T-helper 9 cell (primary cell): ENCODE measurements at regions not wholly inside any gene's neighbourhood (a gene's known extent, or its start where the extent isn't known, plus 50 kb on each side); places are given as distances from the start of the nearest gene placed in this dataset.
A peak's percentile ranks its signal among the peaks of the same experiment; 100 is the strongest.
"Not testable (repeated sequence)": the region's sequence is repeated elsewhere in the genome, so short reads cannot be mapped to it uniquely, and the experiment has no call there.

Source experiments
- DNase-seq: peaks from one replicate; pipeline ENCODE4 v3.0.0-alpha.2; 2020

DNA sequence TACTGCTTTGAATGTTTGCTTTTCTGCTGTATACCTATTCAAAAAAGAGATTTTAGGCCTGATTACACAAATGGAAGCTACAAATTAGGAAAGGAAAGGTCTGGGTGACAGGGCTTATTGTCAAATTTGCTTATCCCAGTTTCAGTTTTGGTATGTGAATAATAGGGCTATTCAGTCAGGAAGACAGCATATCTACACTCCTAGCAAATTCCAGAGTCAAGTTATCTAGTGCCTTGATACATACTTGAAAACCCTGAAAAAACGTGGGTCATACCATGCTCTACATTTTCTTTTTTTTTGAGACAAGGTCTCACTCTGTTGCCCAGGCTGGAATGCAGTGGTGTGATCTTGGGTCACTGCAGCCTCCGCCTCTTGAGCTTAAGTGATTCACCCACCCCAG lies 59.2 kb upstream of the CCDC180 start:
- not testable (repeated sequence) for DNase-seq

DNA sequence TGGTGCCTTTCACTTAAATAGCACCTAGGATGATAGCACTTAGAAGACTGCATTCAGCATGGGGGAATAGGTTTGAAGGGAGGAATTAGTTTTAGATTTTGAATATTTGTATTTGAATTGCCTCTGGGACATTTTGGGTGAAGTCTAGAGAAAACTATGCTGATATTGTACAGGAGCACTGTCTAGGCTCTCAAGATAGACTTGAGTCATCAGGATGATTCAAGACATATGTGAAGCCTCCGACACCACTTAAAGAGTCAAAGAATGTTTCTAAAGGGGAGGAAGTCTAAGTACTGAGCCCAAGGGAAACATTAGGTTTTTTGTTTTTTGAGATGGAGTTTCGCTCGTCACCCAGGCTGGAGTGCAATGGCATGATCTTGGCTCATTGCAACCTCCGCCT lies 63.9 kb upstream of the CCDC180 start:
- no peak for DNase-seq

DNA sequence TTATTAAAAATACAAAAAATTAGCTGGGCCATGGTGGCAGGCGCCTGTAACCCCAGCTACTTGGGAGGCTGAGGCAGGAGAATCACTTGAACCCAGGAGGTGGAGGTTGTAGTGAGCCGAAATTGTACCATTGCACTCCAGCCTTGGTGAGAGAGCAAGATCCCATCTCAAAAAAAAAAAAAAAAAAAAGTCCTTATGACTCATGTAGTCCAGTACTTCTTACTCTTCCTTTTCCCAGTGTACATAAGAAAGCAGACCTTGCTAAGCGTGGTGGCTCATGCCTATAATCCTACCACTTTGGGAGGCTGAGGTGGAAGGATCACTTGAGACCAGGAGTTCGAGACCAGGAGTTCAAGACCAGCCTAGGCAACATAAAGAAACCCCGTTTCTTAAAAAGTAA lies 66.0 kb upstream of the CCDC180 start:
- not testable (repeated sequence) for DNase-seq

DNA sequence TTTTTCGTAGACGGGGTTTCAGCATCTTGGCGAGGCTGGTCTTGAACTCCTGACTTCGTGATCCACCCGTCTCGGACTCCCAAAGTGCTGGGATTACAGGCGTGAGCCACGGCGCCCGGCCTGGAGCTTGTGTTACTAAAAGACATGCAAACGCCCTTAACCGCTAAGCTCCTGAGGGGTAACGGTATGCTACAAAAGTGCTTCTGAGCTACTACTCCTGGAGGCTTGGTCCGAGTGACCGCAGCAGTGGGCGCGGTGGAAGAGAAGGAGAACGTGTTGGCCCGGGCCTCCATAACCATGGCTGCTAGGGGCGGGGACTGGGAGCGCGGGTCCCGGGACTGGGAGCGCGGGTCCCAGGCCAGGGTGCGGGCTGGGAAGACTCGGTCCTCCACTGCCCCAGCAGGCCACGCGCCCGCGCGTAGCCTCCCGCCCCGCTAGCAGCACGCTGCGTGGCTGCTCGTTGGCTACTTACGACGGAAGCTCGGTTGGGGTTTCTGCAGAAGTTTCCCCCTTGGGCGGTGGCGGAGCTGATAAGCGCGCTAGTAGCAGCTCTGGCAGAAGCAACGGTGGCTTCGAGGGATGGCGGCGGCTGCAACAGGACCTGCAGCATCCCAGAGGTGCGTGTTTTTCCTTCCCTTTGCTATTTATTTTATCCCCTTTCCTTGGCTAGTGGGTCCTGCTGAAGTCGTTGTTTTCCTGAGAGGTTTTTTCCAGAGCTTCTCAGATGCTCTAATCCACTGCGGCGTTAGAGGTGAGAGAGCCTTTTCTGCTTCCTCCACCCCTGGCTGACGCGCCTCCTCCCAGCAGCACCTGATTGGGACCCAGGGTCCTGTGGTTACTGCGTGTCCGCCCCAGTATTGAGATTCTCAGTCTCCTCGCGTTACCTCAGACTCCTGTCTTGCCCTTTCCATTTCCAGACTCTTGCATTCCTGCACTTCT lies 69.2 kb upstream of the CCDC180 start:
- peak; percentile 53 for DNase-seq

DNA sequence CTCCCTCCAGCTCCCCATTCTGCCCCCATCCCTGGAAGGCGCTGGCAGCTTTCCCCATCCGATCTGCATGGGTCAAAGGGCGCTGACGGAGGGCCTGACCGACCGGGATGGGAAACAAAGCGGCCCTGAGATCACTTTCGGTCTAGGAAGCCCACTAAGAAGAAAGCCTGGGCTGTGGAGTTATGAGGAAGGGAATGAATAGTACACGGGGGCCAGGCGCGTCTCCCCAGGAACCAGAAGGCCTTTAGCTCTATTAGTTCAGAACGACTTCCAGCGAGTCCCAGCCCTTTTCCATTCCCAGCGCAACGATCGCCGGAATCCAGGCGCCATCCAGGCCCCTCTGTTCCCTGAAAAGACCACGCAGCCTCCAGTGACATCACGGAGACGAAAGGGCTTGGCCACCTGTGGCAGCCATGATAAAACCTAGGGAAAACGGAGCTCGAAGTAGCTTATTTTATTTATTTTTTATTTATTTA lies 70.1 kb upstream of the CCDC180 start:
- DNase-seq, result no peak

DNA sequence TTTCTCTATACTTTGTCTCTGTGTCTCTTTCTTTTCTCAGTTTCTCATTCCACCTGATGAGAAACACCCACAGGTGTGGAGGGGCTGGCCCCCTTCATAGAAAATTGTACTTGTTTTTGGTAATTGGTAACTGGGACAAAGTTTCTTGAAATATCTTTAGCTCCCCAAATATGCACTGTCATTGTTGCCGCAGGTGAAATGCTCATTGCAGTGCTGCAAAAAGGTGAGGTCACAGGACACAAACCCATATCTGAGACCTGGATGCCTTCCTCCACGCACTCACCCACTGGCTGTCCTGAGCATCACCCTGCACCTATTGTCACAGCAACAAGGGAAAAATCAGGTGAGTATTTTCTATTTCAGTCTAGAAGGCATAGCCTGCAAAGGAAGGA lies 74.5 kb upstream of the CCDC180 start:
- not testable (repeated sequence) for DNase-seq

DNA sequence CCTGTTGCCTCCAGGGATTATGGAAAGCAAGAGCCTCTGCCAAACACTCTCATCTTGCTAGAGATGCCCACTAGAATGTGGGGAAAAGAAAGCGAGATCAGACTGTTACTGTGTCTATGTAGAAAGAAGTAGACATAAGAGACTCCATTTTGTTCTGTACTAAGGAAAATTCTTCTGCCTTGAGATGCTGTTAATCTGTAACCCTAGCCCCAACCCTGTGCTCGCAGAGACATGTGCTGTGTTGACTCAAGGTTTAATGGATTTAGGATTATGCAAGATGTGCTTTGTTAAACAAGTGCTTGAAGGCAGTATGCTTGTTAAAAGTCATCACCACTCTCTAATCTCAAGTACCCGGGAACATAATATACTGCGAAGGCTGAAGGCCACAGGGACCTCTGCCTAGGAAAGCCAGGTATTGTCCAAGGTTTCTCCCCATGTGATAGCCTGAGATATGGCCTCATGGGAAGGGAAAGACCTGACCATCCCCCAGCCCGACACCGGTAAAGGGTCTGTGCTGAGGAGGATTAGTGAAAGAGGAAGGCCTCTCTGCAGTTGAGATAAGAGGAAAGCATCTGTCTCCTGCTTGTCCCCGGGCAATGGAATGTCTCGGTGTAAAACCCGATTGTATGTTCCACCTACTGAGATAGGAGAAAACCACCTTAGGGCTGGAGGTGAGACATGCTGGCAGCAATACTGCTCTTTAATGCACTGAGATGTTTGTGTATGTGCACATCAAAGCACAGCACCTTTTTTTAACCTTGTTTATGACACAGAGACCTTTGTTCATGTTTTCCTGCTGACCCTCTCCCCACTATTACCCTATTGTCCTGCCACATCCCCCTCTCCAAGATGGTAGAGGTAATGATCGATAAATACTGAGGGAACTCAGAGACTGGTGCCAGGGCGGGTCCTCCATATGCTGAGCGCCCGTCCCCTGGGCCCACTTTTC lies 75.1 kb upstream of the CCDC180 start:
- DNase-seq, result not testable (repeated sequence)

DNA sequence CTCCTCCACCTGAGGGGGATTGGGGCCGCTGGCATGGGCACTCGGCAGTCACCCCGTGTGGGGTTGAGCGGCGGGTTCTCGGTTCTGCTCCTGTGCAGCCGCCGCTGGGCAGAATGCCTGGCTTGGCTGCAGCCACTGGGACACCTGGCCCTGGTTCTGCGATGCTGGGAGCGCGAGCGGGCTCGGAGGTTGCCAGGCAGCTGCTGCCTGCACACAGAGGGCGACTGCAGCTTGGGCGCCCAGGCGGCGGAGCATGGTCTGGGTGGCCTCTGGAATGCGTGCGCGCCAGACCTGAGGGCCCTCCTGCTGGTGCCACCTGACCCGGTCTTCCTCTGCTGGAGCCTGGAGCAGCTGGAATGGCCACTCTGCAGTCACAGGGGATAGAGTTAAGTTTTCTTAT lies 85.1 kb upstream of the CCDC180 start:
- not testable (repeated sequence) for DNase-seq

DNA sequence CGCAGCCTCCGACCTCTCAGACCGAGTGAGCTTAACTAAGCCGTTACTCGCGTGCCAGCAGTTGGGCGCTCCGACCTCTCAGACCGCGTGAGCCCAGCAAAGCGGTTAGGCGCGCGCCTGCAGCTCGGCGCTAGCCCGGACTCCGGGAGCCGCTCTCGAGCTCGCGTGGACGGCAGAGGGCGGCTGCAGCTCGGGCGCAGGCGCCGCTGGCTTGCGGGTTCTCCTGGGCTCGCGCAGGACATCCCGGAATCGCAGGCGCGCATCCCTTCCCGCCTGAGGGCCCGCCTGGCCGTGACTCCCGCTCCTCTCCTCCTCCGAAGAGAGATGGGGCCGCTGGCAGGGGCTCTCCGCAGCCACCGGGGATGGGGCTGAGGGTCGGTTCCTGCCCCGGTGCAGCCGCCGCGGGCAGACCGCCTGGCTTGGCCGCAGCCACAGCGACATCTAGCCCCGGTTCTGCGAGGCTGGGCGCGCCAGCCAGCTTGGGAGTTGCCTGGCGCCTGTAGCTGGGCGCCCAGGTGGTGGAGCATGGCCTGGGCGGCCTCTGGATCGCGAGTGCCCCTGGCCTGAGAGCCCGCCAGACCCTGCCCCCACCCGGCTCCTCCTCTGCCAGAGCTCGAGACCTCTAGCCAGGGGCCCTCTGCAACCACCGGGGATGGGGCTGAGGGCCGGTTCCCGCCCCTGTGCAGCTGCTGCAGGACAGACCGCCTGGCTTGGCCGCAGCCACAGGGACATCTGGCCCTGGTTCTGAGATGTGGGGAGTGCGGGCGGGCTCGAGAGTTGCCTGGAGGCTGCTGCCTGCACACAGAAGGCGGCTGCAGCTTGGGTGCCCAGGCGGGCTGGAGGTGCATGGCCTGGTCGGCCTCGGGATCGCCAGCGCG lies 85.7 kb upstream of the CCDC180 start:
- DNase-seq, result peak; percentile 34

DNA sequence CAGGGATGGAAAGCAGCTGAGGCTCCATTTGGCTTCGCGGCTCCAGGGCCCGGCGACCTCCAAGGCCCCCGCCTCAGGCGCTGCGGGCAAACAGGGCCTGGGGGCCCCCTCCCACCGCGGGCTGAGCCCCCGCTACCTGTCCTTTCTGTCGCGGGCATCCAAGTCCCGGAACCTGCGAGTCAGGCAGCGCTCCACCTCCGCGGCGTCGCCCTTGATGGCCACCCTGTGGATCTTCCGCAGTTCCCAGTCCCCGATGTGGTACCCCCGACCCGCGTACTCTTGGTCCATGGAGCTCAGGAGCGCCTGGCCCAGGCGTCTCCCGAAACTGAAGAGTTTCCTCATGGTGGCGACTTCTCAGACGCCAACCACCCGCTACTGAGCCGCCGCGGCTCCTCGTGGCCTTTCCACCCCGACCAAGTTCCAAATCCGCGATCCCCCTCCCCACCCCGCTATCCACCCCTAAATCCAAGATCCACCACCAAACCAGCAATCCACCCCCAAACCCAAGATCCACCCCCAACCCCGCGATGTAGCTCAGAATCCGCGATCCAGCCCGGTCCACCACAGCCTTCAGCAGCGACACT lies 86.5 kb upstream of the CCDC180 start:
- no peak for DNase-seq

DNA sequence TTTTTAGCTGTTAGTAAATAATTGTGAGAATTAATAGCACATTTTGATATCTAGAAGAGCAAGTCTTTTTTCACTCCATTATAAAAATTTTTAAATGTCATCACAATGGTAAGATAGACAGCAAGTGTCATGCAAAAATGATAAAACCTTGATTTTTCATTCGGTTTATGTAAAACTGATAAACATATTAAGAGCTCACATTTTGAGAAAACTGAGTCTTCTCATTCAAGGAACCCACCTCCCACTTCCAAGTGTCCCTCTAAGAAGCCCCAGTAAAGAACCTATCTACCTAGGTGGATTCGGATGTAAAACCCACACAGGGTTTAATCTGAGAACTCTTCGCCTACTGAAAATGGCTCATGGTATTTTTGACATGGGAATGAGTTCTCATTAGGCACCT lies 87.1 kb upstream of the CCDC180 start:
- not testable (repeated sequence) for DNase-seq

DNA sequence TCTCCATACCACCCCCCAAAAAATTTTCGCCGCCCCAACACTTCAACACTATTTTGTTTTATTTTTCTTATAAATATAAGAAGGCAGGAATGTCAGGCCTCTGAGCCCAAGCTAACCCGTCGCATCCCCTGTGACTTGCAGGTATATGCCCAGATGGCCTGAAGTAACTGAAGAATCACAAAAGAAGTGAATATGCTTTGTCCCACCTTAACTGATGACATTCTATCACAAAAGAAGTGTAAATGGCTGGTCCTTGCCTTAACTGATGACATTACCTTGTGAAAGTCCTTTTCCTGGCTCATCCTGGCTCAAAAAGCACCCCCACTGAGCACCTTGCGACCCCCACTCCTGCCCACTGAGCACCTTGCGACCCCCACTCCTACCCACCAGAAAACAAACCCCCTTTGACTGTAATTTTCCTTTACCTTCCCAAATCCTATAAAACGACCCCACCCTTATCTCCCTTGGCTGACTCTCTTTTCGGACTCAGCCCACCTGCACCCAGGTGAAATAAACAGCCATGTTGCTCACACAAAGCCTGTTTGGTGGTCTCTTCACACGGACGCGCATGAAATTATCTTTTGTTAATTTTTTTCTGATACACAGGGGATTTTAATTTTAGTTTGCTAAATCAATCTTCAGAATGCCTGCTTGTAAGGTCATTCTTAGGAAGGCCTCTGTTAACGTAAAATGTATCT lies 87.9 kb upstream of the CCDC180 start:
- DNase-seq, result not testable (repeated sequence)

DNA sequence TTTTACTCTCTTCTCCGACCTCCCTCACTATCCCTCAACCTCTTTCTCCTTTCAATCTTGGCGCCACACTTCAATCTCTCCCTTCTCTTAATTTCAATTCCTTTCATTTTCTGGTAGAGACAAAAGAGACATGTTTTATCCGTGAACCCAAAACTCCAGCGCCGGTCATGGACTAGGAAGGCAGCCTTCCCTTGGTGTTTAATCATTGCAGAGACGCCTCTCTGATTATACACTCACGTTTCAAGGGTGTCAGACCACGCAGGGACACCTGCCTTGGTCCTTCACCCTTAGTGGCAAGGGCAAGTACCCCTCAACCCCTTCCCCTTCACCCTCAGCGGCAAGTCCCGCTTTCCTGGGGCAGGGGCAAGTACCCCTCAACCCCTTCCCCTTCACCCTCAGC lies 92.3 kb upstream of the CCDC180 start:
- DNase-seq, result not testable (repeated sequence)

DNA sequence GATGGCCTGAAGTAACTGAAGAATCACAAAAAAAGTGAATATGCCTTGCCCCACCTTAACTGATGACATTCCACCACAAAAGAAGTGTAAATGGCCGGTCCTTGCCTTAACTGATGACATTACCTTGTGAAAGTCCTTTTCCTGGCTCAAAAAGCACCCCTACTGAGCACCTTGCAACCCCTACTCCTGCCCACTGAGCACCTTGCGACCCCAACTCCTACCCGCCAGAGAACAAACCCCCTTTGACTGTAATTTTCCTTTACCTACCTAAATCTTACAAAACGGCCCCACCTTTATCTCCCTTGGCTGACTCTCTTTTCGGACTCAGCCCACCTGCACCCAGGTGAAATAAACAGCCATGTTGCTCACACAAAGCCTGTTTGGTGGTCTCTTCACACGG lies 92.9 kb upstream of the CCDC180 start:
- not testable (repeated sequence) for DNase-seq

DNA sequence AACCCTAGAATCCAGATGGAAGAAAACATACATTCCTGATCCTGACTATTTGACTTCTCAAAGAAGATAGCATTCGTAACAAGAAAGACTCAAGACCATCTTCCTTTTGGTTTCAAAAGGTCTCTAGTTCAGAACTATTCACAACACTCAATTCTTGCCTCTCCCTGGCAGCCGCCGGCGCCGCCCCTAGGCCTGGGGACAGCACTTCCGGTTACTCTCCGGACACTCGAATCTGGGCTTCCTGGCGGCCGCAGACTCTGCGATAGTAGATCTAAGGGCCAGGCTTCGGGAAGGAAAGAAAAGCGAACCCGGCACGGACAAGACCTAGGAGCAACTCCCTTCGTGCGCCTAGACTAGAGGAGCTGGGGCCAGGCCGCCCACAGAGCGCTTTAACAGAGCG lies 107.8 kb upstream of the CCDC180 start:
- not testable (repeated sequence) for DNase-seq

DNA sequence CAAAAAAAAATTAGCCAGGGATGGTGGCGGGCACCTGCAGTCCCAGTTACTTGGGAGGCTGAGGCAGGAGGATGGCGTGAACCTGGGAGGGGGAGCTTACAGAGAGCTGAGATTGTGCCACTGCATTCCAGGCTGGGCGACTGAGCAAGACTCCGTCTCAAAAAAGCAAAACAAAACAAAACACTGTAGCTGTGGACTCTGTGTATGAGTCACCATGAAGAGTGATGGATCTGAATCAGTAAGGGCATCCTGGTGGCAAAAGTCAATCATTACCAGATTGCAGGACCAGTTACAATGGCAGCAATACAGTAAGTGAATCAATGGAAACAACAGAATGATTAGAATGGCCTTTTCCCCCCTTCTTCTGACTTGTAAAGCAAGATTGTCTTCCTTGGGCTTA lies 113.7 kb upstream of the CCDC180 start:
- DNase-seq, result not testable (repeated sequence)

DNA sequence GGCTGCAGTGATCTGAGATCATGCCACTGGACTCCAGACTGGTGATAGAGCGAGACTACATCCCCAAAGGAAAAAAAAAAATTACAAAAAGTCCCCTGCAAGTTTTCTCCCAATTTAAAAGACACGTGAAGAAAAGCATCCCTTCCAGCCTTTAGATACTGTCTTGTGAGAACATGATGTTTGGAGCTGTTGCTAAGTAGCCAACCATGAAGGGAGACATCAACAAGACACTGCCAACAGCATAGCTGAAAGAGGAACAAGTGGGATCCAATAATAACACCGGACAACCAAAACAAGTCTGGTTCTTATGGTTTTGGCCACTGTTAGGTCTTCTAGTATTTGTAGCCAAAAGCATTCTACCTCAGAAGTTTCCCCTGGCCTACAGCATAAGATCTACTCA lies 118.9 kb upstream of the CCDC180 start:
- DNase-seq, result no peak

DNA sequence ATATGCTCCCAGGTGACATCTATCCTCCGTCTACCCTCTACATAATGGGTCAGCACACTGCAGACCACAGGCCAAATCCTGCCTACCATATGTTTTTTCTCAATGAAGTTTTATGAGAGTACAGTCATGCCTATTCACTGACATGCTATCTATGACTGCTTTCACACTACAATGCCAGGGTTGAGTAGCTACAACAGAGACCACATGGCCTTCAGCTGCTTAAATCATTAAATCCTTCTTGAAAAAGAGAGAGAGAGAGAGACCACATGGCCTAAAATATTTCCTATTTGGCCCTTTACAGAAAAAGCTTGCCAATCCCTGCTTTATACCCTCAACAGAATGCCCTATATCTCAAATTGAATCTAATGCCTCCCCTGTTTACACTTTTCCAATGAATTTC lies 119.8 kb upstream of the CCDC180 start:
- not testable (repeated sequence) for DNase-seq

DNA sequence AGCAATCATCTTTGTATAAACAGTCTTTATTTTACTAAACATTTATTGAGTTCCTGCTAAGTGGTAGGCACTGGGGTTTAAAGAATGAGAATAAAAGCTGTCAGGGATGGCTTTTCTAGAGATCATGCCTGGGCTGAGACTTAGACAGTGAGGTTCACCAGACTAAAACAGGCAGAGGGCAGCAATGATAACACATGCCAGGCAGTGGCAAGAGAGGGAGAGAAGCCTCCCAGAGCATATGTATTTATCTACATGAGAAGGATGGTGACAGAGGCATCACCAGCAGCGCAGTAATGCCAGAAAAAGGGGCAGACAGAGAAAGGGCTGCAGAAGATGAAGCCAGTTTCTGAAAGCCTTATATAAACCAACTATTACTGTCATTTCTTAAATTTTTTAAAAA lies 121.0 kb upstream of the CCDC180 start:
- DNase-seq, result no peak

DNA sequence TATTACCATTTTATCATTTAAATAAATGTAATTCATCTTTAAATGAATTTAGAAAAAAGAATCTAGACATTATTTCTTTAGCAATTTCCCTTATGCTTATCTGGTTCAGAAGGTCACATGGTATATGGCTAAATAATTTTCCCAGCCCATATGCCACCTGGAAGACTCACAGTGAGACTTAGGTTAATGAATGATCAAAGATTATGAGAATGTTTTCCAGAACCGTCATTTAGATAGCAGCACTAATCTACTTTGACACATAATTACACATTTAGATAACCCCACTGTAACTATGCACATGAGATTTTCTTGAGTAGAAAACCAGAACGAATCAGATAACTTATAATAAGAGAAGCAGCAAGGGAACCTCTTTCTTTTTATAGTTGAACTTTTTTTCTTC lies 124.9 kb upstream of the CCDC180 start:
- DNase-seq, result not testable (repeated sequence)

DNA sequence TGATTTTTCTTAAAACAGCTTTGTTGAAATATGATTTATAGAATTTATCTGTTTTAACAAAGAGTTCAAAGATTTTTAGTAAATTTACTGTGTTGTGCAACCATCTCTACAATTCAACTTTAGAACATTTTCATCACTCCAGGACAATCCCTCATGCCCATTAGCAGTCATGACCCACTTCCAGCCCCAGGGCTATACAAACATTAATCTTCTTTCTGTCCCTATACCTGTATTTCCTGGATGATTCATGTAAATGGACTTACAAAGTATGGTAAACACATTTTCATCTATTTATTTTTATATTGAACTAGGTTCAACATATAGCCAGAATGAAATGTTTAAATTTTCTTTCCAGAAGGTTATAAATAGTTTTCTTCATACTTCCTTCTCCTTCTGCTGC lies 127.8 kb upstream of the CCDC180 start:
- no peak for DNase-seq
